Glomerular visceral epithelial cell (primary cell): ENCODE measurements at regions not wholly inside any gene's neighbourhood (a gene's known extent, or its start where the extent isn't known, plus 50 kb on each side); places are given as distances from the start of the nearest gene placed in this dataset.
A peak's percentile ranks its signal among the peaks of the same experiment; 100 is the strongest.

Experiments
- DNase-seq: peaks from one replicate; pipeline ENCODE4 v3.0.0-alpha.2; 2016; ENCODE audit errors: extremely low spot score

- no peak for DNase-seq
These were observed 211.6 kb upstream of the POU3F1 start for GRCh38 chr1:38258085-38258627.

GRCh38 chr1:38257374-38257773, 210.8 kb upstream of the POU3F1 start:
- DNase-seq: no peak

GRCh38 chr1:38256072-38256471, 209.5 kb upstream of the POU3F1 start:
- DNase-seq: no peak

GRCh38 chr1:38253314-38253713, 206.7 kb upstream of the POU3F1 start:
- DNase-seq: no peak

- peak; percentile 48 for DNase-seq
These were observed 203.8 kb upstream of the POU3F1 start for GRCh38 chr1:38250356-38250755.

GRCh38 chr1:38249001-38249400, 202.4 kb upstream of the POU3F1 start:
- no peak for DNase-seq

- DNase-seq: peak; percentile 50
These were observed 200.7 kb upstream of the POU3F1 start for GRCh38 chr1:38246955-38247952.

- no peak for DNase-seq
These were observed 197.7 kb upstream of the POU3F1 start for GRCh38 chr1:38244218-38244845.

GRCh38 chr1:38243106-38243505, 196.5 kb upstream of the POU3F1 start:
- DNase-seq: no peak

- DNase-seq: no peak
These were observed 195.9 kb upstream of the POU3F1 start for GRCh38 chr1:38242506-38242905.

GRCh38 chr1:38241594-38242334, 195.2 kb upstream of the POU3F1 start:
- no peak for DNase-seq

- no peak for DNase-seq
These were observed 194.0 kb upstream of the POU3F1 start for GRCh38 chr1:38240618-38241017.

- DNase-seq: no peak
These were observed 192.8 kb upstream of the POU3F1 start for GRCh38 chr1:38239258-38239835.

- DNase-seq: no peak
These were observed 191.7 kb upstream of the POU3F1 start for GRCh38 chr1:38238294-38238693.

- peak; percentile 86 for DNase-seq
These were observed 189.1 kb upstream of the POU3F1 start for GRCh38 chr1:38235705-38236104.

- DNase-seq: no peak
These were observed 185.3 kb upstream of the POU3F1 start for GRCh38 chr1:38231941-38232340.

GRCh38 chr1:38228718-38229117, 182.1 kb upstream of the POU3F1 start:
- no peak for DNase-seq

- DNase-seq: no peak
These were observed 179.2 kb upstream of the POU3F1 start for GRCh38 chr1:38225745-38226144.

- no peak for DNase-seq
These were observed 176.8 kb upstream of the POU3F1 start for GRCh38 chr1:38223391-38223790.

- no peak for DNase-seq
These were observed 176.3 kb upstream of the POU3F1 start for GRCh38 chr1:38222891-38223290.

- peak; percentile 58 for DNase-seq
These were observed 174.5 kb upstream of the POU3F1 start for GRCh38 chr1:38221006-38221649.
